NCI-H2081 (cell line): ENCODE measurements at regions not wholly inside any gene's neighbourhood (a gene's known extent, or its start where the extent isn't known, plus 50 kb on each side); places are given as distances from the start of the nearest gene placed in this dataset.

Experiments used
- DNase-seq, 2 experiments: peaks; one replicate each; lab custom pipeline; 2025; lab: John Stamatoyannopoulos, UW

DNA sequence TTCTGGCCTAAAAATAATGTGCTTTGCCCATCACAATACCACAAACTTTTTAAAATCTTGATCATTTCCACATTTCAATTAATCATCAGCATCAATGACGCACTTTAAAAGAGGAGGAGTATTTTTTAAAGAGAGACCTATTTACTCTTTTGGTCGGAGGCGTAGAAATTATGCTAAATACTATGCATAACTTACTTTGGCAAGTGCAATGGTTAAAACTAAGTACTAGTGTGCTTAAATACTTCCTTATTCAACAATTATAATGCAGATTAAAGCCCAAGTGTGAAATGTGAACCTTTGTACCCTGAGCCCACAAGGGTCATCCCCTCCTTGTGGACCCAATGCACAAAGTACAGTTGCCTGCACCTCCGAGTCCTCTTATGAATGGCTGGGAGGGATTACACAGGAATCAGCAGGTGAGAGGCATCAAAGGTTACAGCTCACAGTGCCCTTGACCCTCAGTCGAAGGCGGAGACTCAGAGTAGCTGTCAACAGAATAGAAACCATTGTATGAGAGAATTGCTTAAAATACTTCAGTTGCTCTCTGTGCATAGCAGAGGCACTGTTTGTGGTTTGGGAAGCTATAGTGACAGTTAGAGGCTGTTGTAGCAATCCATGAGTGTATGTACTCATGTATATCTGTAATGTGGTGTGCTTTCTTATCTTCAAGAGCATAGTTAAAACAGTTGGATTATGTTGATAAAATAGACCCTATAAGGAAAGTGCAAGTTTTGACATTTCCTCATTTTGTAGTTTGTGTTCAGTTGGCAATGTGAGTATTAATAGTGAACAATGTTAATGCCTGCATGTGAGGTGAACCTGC lies 151.7 kb upstream of the ITGA4 start:
- DNase-seq: no peak

DNA sequence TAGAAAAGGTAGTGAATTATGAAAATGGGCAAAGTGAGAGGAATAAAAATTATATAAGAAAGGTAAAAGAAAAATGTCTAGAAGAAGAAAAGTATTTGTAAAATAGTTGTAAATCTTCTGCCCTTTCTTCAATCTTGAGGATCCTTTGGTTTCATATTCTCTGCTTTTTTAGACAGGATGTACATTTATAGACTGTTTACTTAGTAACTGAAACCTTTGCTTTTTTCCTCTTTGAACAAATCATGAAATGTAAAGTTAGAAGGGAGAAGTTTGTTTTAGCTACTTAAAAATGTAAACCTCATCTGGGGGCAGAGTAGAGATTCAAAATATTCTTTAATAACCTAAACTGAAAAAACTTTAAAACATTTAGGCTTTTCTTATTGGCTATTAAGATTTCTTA lies 150.4 kb upstream of the ITGA4 start:
- no peak for DNase-seq

DNA sequence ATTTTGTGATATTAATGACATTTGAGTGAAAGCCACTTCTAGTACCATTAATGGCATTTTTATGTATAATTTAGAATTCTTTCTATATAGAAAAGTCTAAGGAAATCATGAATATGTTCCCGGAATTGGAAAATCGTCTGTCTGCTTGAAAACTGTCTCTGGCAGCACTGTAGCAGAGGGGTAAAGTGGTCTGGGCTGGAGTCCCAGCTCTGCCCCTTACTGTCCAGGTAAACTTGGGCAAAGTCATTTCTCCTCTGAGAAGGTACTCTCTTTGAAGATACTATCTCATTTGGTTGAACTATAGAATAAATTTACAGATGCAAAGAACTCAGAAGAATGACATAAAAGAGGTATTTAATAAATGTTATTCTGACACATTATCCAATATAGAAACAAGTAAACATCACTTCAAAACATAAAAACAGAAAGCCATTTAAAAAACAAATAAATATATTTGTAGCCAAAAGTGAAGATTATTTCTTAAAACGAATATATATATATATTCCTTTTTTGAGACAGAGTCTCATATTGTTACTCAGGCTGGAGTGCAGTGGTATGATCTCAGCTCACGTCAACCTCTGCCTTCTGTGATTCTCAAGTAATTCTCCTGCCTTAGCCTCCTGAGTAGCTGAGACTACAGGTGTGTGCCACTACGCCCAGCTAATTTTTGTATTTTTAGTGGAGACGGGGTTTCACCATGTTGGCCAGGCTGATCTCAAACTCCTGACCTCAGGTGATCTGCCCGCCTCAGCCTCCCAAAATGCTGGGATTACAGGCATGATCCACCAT lies 149.8 kb upstream of the ITGA4 start:
- DNase-seq: no peak

DNA sequence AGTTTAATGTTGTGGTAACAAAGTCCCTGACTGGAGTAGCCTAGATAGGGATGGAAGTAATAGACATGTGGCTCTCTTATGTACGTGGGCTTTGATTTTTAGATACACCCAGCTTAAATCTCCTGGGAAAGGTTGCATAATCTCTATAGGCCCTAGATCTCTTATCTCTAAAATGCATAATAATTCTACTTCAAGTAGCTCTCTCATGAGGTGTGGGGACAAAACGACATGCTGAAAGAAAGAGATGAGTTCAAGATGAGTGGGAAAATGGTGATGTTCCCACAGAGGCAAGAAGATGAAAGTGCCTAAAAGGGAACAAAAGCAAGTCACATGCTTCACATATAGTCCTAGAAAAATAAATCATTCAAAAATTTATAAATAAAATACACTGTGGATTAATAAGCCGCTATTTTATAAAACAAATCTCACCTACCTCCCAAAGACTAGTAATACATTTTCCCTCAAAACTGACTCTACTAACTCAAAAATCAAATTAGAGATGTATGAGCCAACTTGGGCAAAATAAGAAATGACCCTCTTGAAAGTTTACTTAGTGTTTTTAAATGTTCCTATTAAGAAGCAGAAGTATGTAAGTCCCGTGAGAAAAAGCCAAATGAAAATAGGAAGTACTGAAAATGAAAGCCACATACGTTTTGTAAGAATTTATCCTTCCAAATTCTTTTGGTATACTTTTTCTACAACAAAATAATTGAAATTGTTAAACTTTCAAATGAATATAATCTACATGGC lies 148.2 kb upstream of the ITGA4 start:
- no peak for DNase-seq

DNA sequence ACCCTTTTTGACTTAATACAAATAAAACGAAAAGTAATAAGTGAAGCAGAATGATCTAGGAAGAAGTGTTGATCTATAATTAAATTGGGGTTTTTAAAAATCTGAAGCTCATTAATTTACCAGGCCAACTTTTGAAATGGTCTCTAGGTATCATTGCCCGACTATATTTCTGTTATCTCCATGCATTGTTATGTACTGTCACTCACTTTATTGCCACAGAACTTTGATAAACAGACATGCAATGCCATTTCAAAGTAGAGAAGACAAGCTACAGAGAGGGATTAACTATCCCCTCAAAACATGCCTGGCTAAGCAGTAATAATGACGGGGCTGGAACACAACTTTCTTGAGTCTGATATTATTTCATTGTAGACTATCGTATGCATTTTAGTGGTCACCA lies 147.6 kb upstream of the ITGA4 start:
- DNase-seq: no peak

DNA sequence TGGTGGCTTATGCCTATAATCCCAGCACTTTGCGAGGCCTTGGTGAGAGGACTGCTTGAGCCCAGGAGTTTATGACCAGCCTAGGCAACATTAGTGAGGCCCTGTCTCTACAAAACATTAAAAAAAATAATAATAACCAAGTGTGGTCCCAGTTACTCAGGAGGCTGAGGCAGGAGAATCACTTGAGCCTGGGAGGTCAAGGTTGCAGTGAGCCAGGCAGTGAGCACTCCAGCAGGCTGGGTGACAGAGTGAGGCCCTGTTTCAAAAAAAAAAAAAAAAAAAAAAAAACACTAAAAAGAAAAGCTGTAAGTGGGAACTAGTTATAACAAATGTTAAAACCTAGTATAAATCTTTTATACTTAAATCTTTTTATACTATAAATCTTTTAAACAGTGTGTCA lies 146.2 kb upstream of the ITGA4 start:
- DNase-seq: no peak

DNA sequence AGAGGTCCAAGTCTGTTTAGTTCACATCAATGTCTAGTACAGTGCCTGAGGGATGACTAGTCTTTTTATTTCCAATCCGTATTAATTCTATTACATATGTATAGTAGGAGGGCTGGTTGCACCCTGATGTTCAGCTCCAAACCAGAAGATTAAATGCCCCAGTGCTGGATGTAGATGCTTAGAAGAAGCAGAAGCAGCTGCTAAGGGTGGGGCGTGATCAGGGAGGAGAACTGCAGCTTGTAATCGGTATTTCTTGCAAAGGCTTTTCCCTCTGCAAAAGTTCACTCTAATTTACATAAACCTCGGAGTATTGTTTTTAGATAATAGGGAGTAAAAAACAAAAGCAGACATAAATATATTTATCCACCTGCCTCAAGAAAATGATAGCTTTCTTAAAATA lies 145.3 kb upstream of the ITGA4 start:
- DNase-seq: no peak

DNA sequence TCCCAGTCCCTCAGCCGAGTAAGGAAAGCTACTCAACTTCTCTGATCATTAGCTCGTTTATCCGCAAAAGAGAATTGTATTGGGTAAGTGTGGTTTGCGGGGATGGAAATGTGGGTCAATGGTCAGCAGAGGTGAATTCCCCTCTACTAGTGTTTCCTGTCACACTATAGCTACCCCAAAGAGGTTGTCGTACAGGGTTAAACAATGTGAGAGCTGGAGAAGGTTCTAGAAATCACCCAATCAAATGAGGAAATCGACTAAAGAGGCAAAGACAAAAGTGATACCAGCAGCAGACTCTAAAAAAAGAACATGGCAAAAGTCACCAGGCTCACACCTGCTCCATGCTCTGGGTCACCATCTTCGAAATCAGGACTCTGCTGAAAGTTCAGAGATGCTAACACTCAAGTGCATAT lies 144.7 kb upstream of the ITGA4 start:
- no peak for DNase-seq

DNA sequence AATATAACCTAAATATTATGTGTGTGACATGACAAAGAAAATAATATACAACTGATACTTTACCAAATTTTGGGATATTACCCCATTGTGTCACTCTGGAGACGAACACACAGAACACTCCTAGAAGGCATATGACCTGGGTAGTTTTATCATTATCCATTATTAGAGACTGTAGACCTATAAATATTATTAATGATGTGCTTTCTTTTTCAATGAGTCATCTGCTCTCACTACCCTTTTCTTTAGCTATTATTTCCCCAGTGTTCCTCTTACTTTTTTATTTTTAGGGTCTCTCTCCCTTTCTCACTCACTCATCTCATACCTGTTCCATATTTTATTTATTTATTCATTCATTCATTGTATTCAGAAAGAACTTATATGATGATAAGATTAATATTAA lies 143.3 kb upstream of the ITGA4 start:
- no peak for DNase-seq

DNA sequence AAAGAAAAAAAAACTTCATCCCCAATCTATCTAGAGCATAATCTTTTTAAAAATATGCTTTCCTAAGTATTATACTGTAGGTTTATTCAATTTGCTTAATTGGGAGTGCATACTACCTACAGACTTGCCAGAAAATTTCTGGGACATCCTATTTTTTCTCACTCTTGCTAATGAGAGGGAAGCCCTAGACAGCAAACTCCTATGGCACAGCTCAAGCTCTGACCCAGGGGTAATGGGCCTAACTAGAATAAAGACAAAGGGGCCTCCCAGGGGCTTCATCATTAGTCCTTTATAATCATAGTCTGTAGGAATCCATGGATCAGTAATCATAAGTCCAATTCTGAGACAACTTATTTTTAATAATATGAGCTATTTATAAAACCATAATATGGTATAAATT lies 142.6 kb upstream of the ITGA4 start:
- no peak for DNase-seq

DNA sequence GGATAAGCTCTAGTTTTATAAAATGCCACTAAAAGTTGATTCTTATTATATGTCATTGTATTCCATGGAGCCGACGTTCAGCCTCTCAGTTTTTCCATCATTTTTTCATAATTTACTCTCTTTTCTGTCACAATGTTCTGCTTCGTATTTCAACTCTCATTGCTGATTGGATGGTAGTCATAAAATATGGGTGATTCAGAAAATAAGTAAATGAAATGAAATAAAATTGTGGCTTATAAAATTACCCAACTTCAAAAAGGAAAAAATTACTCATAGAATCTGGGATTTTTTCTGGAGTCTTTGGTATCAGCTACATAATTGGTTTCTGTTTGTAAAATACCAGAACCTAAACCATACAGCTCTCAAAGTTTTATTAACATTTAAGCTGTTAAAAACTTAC lies 139.7 kb upstream of the ITGA4 start:
- no peak for DNase-seq

DNA sequence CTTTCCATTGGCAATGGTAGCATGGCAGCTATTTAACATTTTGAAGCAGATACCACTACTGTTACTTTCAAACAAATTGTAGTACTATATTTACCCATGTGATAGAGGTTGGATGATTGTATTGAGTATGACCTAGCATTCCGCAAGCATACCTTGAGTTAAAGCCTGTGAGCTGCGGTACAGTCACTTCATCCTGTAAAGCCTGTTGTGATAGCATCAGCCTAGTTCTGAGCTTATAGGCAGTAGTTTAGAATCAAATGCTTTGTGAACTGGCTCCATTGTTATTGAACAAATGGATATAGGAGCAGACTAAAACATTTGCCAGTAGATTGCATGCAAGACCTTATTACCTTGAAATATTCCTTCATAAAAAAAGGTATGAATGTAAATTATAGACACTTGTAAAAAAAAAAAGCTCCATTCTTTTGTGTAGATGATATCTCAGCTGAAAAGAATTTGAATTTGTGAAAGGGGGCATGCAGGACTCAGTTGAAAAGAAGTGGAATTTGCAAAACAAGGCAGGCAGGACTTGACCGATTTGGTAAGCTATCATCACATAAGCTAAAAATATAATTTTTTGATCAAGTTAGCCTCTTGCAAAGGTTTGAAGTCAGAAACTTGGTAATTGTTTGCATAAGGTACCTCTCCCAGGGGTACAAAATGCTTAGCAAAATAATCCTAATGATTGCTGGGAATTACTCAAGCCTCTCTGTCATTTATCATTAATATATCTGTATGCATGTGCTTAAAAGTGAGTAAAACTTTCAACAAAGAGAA lies 138.5 kb upstream of the ITGA4 start:
- DNase-seq: no peak

DNA sequence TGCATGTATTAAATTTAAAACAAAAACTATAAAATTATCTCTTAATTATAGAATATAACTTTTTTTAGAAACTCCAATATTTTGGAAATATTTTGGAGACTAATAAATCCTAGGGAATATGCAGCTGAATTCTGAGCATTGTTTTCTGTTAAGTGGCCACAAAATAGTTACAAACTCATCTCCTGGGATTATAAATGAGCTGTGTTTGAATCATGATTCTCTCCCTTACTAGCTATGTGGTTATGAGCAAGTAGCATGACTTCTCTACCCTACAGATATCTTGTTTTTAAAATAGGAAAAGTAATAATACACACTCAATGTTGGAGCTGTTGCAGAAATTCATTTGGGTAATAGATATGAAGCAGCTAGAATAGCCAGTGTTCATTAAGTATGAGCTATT lies 137.9 kb upstream of the ITGA4 start:
- DNase-seq: no peak

DNA sequence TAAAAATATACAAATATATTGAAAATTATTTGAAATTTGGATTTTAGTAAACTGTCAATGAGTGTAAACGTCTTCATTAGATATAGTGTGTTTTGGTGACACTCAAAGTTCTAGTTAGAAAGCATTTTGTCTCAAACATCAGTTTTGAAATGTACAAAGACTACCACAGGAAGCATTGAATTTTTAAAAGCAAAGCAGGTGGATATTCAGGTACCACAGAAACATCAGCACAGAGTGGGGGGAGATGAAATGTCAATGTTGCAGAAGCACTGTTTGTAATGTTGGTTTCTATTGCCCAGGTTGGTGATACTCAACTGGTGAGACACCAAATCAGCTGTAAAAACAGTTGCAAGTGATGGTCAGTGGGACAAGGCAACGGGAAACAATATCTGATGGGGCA lies 136.5 kb upstream of the ITGA4 start:
- DNase-seq: no peak

DNA sequence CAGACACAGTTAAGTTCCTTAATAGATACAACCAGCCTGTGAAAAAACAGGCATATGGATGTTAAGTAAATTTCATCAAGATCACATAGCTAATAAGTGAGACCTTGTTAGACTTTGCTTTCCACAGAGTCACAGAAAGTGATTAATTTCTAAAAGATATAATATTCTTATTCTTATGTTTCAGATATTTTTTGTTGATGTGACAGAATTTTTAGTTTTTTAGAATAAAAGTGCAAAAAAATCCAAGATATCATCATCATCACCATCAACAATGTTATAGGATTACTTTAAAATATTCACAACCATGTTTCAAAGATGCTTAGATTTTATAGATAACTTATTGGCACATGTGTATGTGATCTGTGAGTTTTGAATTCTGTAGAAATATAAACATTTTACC lies 132.3 kb upstream of the ITGA4 start:
- DNase-seq: no peak

DNA sequence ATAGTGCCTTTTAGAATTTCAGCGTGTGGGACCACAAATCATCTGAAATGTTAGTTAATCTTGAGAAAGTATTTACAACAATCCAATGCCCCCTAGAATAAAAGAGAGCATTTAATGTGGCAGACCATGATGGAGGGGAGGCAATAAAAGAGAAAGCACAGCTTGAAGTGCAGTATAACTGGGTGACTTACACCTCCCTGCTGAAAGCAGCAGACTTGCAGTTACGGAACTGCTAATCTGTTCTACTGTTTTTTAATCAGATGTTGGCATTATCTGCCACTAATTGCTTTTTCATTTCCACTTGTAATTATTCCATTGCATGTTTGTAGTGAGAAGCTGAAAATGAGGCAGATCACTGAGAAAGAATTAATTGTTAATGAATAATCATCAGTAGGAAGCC lies 130.5 kb upstream of the ITGA4 start:
- no peak for DNase-seq

DNA sequence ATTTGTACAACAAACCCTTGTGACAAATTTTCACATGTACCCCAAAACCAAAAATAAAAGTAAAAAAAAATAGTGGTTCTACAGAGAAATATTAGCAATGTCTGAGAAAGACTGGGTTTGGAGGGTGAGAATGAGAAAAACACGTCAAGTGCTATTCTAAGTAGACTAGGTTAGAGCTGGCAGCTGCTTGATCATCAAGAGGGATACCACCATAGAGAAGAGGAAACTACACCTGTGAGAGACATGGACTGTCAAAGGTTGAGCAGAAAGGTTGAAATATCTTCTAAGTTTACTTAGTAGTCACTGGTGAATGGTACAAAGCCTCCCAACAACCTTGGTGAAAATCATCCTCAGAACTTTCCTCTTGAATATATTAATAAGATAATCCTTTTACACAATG lies 126.9 kb upstream of the ITGA4 start:
- no peak for DNase-seq

DNA sequence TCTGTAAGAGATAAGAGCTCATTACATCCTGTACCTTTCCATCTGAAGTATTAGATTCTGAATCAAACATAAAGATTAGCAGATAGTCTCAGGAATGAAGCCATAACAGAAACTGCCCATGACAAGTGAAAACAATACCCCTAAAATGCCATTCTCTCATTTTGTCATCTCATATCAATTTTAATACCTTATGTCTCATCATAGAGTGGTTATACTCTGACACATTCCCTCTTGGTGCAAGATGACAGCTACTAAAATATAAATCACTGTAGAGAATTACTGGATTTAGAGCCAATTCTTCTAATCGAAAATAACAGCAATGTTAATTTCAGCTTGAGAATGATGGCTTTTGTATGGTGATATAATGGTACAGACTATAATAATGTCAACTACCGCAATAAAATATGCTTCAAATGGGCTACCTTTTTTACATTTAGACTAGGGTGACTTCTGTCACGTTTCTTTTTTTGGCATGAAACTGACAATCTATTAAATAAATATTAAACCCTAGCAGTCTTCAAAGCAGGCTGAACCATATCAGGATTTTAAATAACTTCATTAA lies 125.1 kb upstream of the ITGA4 start:
- no peak for DNase-seq

DNA sequence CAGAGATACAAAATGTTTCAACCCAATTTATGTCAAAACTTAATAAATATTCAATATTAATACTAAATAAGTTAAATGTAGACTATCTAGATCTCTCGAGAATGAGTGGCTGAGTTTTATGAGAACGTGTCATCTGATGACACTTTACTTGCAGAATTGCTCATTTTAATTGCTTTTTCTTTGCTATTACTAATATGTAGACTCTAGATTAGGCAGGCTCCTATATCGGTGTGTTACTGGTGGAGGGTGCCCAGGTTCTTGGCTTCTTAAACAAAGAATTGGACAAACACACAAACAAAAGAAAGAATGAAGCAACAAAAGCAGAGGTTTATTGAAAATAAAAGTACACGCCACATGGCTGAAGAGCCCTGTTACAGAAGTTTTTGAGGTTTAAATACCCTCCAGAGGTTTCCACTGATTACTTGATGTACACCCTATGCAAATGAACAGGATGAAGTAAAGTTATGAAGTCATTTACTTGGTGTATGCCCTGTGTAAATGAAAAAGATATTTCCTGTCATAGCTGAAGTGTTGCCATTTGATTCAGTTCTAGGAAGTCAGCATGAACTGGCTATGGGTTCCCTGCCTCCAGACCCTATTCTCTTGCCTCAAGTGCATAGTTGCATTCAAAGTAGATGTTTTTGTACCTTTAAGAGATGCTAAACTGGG lies 122.9 kb upstream of the ITGA4 start:
- DNase-seq: no peak

DNA sequence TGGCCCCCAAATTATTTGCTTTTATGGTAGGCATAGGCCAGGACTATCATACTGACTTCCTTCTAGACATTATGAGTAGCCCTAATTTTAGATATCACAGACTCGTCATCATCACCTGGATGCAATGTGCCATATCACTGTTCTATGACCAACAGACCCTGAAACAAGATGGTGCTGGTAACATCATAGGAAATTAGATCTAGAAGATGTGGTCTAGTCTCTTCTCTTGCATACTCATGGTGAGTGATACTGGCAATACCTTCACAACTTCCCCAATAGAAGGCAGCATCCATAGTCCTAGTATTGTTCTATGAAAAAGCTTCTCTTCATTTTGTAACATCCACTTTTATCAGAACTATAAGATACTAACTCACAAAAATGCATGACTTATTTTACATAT lies 116.3 kb upstream of the ITGA4 start:
- no peak for DNase-seq
